Upper lobe of left lung (tissue), 6 donors: ENCODE measurements at regions not wholly inside any gene's neighbourhood (a gene's known extent, or its start where the extent isn't known, plus 50 kb on each side); places are given as distances from the start of the nearest gene placed in this dataset.

Experiments
- ATAC-seq, 2 donors: fragments of 200-7000 bp; cut with Tn5 transposase; one replicate each; pipeline ENCODE4 v1.9.1; 2022; ENCODE audit warnings: mild to moderate bottlenecking in 2 of 2, moderate library complexity in 2 of 2; ENCODE audit not compliant: low FRiP score in 2 of 2
- DNase-seq, 2 donors: peaks; one replicate each; pipeline ENCODE4 v3.0.0-alpha.2; 2019 to 2020
- H3K27ac ChIP-seq, 4 donors: fragments of 200-600 bp; sonication (generic); one replicate each; pipeline ENCODE4 v1.5.1; 2016 to 2019
- H3K27me3 ChIP-seq, 4 donors: fragments of 200-600 bp; sonication (generic); one replicate each; pipeline ENCODE4 v1.5.1; 2017 to 2019
- H3K36me3 ChIP-seq, 4 donors: fragments of 200-600 bp; sonication (generic); one replicate each; pipeline ENCODE4 v1.5.1; 2016 to 2019
- H3K4me1 ChIP-seq, 4 donors: fragments of 200-600 bp; sonication (generic); one replicate each; pipeline ENCODE4 v1.5.1; 2018 to 2019
- H3K4me3 ChIP-seq, 4 donors: fragments of 200-600 bp; sonication (generic); one replicate each; pipeline ENCODE4 v1.5.1; 2017 to 2019; ENCODE audit warnings: mild to moderate bottlenecking in 2 of 4, moderate library complexity in 1 of 4
- H3K9me3 ChIP-seq, 4 donors: fragments of 200-600 bp; sonication (generic); one replicate each; pipeline ENCODE4 v1.5.1; 2018 to 2019
- EP300 ChIP-seq, 4 donors: sonication (generic); formaldehyde crosslinking; IDR thresholded peaks; one replicate each; pipeline ENCODE4 v1.5.1; 2017; ENCODE audit warnings: antibody characterized with exemption in 4 of 4, control low read depth in 2 of 4
- POLR2A ChIP-seq, 4 donors: fragments of 450-650 bp; IDR thresholded peaks; one replicate each; pipeline ENCODE4 v1.5.1; 2016 to 2017; ENCODE audit warnings: antibody characterized with exemption in 4 of 4, mild to moderate bottlenecking in 2 of 4
- POLR2AphosphoS5 ChIP-seq, 2 donors: sonication (generic); formaldehyde crosslinking; IDR thresholded peaks; one replicate each; pipeline ENCODE4 v1.5.1; 2017; ENCODE audit warnings: antibody characterized with exemption in 2 of 2
- WGBS, 2 donors: methylation state at CpG; one replicate each; pipeline ENCODE4 v1.1.5; 2017 to 2018; 5-methylcytosine and 5-hydroxymethylcytosine counted together
- TF ChIP-seq, protein P1 (sequence below), 6 experiments: fragments of 450-650 bp in 4 of 6; fragments of 200-600 bp in 2 of 6; sonication (generic) in 2 of 6; IDR thresholded peaks; one replicate each; pipeline ENCODE4 v1.5.1; 2016 to 2019; ENCODE audit warnings: antibody characterized with exemption in 6 of 6
- donor health status: DM: no; HTN: no; CAD: no; lungs with moderate emphysema.
- donor health status: DM: no; HTN: yes; CAD: no; lungs with severe emphysema.

GRCh38 chr13:72473321-72473720 lies 254.1 kb downstream of the MZT1 start:
- Histone ChIP-seq H3K9me3 (peaks cover 0 to 5% (median 0%) of the 10 kb centered on the region in 4 donors), H3K27ac (no peak overlapping the region), H3K4me3 (no peak overlapping the region), H3K36me3 (no peaks in the 10 kb centered on the region), H3K27me3 (no peaks in the 10 kb centered on the region), H3K4me1 (no peaks in the 10 kb centered on the region)
- ATAC-seq: no peak
- TF ChIP-seq POLR2AphosphoS5 (IDR thresholded peaks at IDR 0.05): no peak
- TF ChIP-seq, protein P1, sequence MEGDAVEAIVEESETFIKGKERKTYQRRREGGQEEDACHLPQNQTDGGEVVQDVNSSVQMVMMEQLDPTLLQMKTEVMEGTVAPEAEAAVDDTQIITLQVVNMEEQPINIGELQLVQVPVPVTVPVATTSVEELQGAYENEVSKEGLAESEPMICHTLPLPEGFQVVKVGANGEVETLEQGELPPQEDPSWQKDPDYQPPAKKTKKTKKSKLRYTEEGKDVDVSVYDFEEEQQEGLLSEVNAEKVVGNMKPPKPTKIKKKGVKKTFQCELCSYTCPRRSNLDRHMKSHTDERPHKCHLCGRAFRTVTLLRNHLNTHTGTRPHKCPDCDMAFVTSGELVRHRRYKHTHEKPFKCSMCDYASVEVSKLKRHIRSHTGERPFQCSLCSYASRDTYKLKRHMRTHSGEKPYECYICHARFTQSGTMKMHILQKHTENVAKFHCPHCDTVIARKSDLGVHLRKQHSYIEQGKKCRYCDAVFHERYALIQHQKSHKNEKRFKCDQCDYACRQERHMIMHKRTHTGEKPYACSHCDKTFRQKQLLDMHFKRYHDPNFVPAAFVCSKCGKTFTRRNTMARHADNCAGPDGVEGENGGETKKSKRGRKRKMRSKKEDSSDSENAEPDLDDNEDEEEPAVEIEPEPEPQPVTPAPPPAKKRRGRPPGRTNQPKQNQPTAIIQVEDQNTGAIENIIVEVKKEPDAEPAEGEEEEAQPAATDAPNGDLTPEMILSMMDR (IDR thresholded peaks at IDR 0.05): no peak
- TF ChIP-seq EP300 (IDR thresholded peaks at IDR 0.05): no peak
- no peak for TF ChIP-seq POLR2A (IDR thresholded peaks at IDR 0.05)
- WGBS, 2 donors: 81 to 91% methylated on average over 4 of the region's 4 CpGs
- DNase-seq: no peak

- no peaks in the 10 kb centered on the region for H3K9me3 ChIP-seq
- ATAC-seq (no peak), DNase-seq (no peak)
- no peaks in the 10 kb centered on the region for H3K36me3 ChIP-seq
- no peak overlapping the region for H3K27ac ChIP-seq
- H3K4me1 ChIP-seq: no peaks in the 10 kb centered on the region
- H3K4me3 ChIP-seq: no peak overlapping the region
- no peak for TF ChIP-seq POLR2A (IDR thresholded peaks at IDR 0.05)
- TF ChIP-seq EP300 (IDR thresholded peaks at IDR 0.05): no peak
- no peak for TF ChIP-seq POLR2AphosphoS5 (IDR thresholded peaks at IDR 0.05)
- TF ChIP-seq, protein P1 (IDR thresholded peaks at IDR 0.05): no peak
- no peaks in the 10 kb centered on the region for H3K27me3 ChIP-seq
Observed at GRCh38 chr13:72469906-72470305, 257.5 kb downstream of the MZT1 start.

- no peak overlapping the region for H3K4me3 ChIP-seq
- no peaks in the 10 kb centered on the region for H3K9me3 ChIP-seq
- TF ChIP-seq, protein P1 (IDR thresholded peaks at IDR 0.05): no peak
- TF ChIP-seq POLR2AphosphoS5 (IDR thresholded peaks at IDR 0.05) (no peak), POLR2A (IDR thresholded peaks at IDR 0.05) (no peak), EP300 (IDR thresholded peaks at IDR 0.05) (no peak)
- H3K36me3 ChIP-seq: no peaks in the 10 kb centered on the region
- DNase-seq (no peak), ATAC-seq (no peak)
- no peak overlapping the region for H3K27ac ChIP-seq
- WGBS, 2 donors: 50 to 64% methylated on average over 7 of the region's 7 CpGs
- H3K4me1 ChIP-seq: no peaks in the 10 kb centered on the region
- H3K27me3 ChIP-seq: no peaks in the 10 kb centered on the region
Observed at GRCh38 chr13:72463561-72463960, 263.9 kb downstream of the MZT1 start.

GRCh38 chr13:72462726-72463125 lies 264.7 kb downstream of the MZT1 start:
- no peak overlapping the region for H3K4me3 ChIP-seq
- DNase-seq: no peak
- TF ChIP-seq, protein P1 (IDR thresholded peaks at IDR 0.05): no peak
- TF ChIP-seq POLR2A (IDR thresholded peaks at IDR 0.05) (no peak), EP300 (IDR thresholded peaks at IDR 0.05) (no peak), POLR2AphosphoS5 (IDR thresholded peaks at IDR 0.05) (no peak)
- H3K36me3 ChIP-seq: no peaks in the 10 kb centered on the region
- no peaks in the 10 kb centered on the region for H3K27me3 ChIP-seq
- no peak overlapping the region for H3K27ac ChIP-seq
- ATAC-seq: no peak
- H3K4me1 ChIP-seq: no peaks in the 10 kb centered on the region
- no peaks in the 10 kb centered on the region for H3K9me3 ChIP-seq

- Histone ChIP-seq H3K36me3 (no peaks in the 10 kb centered on the region), H3K4me3 (no peak overlapping the region), H3K27ac (no peak overlapping the region), H3K9me3 (no peaks in the 10 kb centered on the region), H3K4me1 (no peaks in the 10 kb centered on the region), H3K27me3 (no peaks in the 10 kb centered on the region)
- no peak for ATAC-seq
- TF ChIP-seq POLR2AphosphoS5 (IDR thresholded peaks at IDR 0.05) (no peak), POLR2A (IDR thresholded peaks at IDR 0.05) (no peak), EP300 (IDR thresholded peaks at IDR 0.05) (no peak)
- TF ChIP-seq, protein P1 (IDR thresholded peaks at IDR 0.05): no peak
- DNase-seq: no peak
Observed at GRCh38 chr13:72462166-72462565, 265.3 kb downstream of the MZT1 start.
